T-helper 1 cell (primary cell): ENCODE measurements at regions not wholly inside any gene's neighbourhood (a gene's known extent, or its start where the extent isn't known, plus 50 kb on each side); places are given as distances from the start of the nearest gene placed in this dataset.

Source experiments
- DNase-seq, 5 donors: peaks; one replicate each; pipeline ENCODE4 v3.0.0-alpha.2; 2012 to 2020

- no peak for DNase-seq
Observed at GRCh38 chr20:39431091-39431880, 469.1 kb downstream of the DHX35 start.

- DNase-seq, result no peak
Observed at GRCh38 chr20:39429726-39430125, 467.6 kb downstream of the DHX35 start.

- DNase-seq, result no peak
Observed at GRCh38 chr20:39424962-39425678, 463.0 kb downstream of the DHX35 start.

DNA sequence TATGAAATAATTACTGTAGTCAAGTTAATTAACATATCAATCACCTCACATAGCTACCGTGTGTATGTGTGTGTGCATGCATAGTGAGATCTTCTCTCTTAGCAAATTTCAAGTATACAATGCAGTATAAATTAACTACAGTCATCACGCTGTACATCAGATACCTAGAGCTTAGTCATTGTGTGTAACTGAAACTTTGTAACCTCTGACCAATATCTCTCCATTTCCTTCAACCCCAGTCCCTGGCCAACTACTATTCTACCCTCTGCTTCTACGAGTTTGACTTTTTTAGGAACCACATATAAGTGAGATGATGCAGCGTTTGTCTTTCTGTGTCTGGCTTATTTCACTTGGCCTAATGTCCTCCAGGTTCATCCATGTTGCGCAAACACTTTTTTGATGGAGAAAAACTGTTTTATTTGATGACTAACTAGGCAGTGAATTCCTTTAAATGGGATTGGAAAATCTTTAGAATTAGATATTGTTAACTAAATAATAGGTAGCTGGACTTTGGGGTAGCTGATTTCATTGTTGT is 459.5 kb downstream of the DHX35 start:
- DNase-seq, result no peak

- DNase-seq, result no peak
Observed at GRCh38 chr20:39412091-39412490, 449.9 kb downstream of the DHX35 start.

GRCh38 chr20:39399463-39399862 is 437.3 kb downstream of the DHX35 start:
- no peak for DNase-seq

- no peak for DNase-seq
Observed at GRCh38 chr20:39398656-39399055, 436.5 kb downstream of the DHX35 start.

- no peak for DNase-seq
Observed at GRCh38 chr20:39397646-39398045, 435.5 kb downstream of the DHX35 start.

- DNase-seq, result no peak
Observed at GRCh38 chr20:39395478-39396291, 433.5 kb downstream of the DHX35 start.

DNA sequence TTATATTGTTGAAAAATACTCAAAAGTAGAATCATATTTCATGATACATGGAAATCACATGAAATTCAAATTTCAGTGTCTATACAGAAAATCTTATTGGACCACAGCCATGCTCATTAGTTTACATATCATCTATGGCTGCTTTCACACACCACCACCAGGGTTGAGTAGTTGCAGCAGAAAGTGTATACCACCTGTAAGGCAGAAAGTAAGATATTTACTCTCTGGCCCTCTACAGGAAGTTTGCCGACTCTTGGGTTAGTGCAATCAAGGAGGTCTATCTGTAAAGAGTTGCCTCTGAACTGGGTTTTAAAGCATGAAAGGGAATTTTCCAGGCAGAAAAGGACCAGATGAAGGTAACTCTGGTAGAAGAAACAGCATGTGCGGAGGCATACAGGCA is 432.3 kb downstream of the DHX35 start:
- no peak for DNase-seq

DNA sequence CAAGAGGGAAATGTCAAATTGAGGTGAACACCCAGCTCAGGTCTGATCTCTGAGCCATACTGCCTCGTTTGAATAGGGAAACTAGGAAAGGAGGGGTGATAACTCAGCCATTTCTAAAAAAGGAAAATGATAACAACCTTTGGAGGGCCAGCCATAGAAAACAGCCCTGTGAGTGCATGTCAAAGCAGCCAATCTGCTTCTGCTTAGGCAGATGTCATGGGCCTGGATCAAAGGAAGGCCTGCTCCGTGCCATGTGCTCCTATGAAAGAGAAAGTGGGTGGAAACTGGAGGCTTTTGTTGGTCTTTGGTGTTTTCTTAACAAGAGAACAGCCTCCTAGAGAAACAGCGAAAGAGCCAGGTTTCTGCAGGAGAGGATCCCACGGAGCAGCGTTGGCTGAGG is 428.0 kb downstream of the DHX35 start:
- DNase-seq, result no peak

DNA sequence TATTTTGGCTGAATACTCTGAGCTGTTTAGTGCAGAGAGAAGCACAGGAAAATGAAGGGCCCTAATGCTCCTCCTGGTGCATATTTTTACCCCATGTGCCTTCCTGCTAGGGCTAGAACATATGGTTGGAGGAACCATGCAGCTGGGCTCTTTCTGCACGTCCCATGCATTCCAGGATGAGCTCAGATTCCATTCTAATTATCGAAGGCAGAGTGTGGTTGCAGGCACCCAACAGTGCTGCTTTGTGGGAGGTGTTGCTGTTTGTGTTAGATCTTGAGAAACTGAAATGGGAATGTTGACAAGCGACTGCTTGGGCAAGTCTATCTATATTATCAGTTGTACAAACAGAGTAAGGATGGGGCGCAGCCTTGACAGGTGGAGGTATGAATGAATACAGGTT is 419.5 kb downstream of the DHX35 start:
- no peak for DNase-seq

DNA sequence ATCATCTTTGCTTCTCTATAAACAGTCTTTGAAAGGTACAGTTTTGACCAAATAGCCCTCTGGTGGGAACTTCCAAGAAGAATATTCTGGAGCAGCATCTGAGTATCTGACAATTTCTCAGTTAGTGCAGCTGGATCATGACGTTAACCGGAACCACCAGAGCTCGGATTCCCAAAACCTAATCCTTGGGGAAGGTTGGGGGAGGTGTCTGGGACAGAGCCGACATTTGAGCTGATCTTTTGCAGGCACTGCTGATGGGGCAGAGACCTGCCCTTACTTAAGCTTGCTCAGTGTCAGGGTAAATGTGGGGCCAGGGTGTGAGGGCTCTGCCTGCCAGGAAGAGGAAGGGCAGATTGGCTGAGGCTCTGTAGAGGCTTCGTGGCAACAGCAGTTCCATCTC is 416.6 kb downstream of the DHX35 start:
- no peak for DNase-seq

DNA sequence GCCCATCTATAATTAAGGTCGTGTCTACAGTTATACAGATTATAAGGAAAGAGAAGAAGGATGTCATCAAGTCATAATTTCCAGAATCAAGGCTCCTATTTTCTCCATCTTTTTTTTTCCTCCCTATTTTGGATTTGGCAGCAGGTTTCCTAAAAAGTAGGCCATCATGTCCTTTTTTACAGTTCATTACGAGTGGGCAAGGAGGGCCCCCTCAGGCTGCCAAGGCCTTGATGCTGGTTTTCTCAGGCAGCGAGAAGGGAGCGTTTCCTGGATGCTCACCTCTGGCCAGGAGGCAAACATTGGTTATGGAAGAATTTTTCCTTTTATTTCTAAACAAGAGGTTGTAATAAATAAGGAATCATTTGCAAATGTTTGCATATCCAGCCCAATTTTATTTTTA is 414.6 kb downstream of the DHX35 start:
- DNase-seq, result no peak

GRCh38 chr20:39364320-39364719 is 402.2 kb downstream of the DHX35 start:
- no peak for DNase-seq

- no peak for DNase-seq
Observed at GRCh38 chr20:39359981-39360620, 398.0 kb downstream of the DHX35 start.

DNA sequence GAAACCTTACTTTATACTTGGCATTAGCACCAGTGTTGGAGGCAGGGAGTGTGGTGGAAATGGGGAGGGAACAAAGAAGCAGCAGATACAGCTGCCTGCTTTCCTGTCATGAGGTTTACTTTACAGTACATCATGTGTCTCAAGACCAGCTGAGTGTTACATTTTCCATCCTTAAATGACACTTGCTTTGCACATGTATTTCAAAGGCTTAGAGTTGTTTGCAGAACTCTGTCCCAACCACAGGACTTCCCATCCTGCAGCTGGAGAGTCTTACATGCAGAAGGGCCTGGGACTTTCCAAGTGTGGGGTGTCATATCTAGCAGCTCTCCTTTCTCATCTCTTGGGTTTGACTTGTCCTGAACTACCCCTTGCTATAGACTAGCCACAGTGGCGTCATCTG is 395.9 kb downstream of the DHX35 start:
- DNase-seq, result no peak

- DNase-seq, result no peak
Observed at GRCh38 chr20:39356908-39357307, 394.8 kb downstream of the DHX35 start.

DNA sequence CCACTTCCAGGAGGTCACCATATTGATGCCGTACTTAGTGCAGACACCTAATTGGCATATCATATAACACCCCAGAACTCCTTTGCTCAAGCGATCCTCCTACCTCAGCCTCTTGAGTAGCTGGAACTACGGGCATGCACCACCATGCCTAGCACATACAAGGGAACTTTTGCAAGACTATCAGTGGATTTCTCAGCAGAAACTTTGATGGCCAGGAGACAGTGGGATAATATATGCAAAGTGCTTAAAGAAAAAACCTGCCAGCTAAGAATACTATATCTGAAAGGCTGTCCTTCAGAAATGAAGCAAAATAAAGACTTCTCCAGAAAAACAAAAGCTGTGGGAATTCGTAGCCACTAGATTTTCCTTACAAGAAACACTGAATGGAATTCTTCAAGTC is 387.1 kb downstream of the DHX35 start:
- no peak for DNase-seq

DNA sequence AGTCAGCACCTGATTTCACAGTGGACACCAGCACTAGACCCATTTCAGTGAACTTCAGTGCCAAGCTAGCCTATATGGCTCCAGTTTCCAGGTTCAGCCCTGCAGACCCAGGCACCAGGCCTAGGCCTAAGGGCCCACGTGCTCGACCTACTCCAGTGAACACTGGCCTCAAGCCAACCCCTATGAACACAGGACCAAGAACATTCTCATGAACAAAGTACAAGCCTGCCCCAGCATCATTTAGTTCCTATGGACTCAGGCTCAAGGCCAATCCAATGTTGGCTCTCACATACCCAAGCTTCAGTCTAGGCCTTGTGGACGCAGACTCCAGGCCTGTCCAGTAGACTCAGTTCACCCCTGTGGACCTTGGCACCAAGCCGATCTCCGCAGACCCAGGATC is 385.5 kb downstream of the DHX35 start:
- DNase-seq, result no peak

DNA sequence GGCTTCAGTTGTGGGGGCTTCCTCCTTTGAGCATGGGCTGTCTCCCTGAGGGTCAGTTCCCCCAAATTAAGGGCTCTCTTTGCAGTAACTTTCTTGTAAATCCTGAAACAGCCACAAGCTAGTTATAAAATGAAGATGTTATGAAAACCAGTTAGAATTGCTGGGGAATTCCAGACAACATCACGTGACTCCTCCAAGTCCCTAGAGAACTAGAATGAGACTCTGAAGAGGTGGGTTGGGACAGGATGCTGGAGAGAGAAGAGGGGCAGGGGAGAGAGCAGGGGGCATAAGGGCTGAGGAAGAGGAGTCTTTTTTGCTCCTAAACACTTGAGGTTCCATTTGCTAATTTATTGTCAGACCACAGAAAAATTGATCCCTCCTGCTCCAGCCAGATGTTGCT is 380.3 kb downstream of the DHX35 start:
- no peak for DNase-seq

GRCh38 chr20:39338469-39339376 is 376.6 kb downstream of the DHX35 start:
- no peak for DNase-seq
